Activated CD8-positive, alpha-beta T cell treated with anti-CD3 and anti-CD28 coated beads for 36 hours (primary cell): ENCODE measurements at regions not wholly inside any gene's neighbourhood (a gene's known extent, or its start where the extent isn't known, plus 50 kb on each side); places are given as distances from the start of the nearest gene placed in this dataset.

Experiments used
- ATAC-seq: fragments of 200-7000 bp; cut with Tn5 transposase; one replicate; pipeline ENCODE4 v1.10.0; 2021; ENCODE audit warnings: mild to moderate bottlenecking, moderate library complexity
- CTCF ChIA-PET: fragments of 350-600 bp; sonication (Branson Sonifier 250); formaldehyde crosslinking; loops from one replicate; lab custom pipeline; 2021; ENCODE audit warnings: antibody characterized with exemption; lab: Charles Lee
- POLR2A ChIA-PET: fragments of 350-600 bp; sonication (Branson Sonifier 250); formaldehyde crosslinking; loops from one replicate; lab custom pipeline; 2021; ENCODE audit warnings: antibody characterized with exemption; lab: Charles Lee
- DNase-seq: peaks from one replicate; pipeline ENCODE4 v3.0.0-alpha.2; 2020
- H3K27ac Mint-ChIP-seq: one replicate; pipeline ENCODE4 v1.8.0; 2021; ENCODE audit warnings: mild to moderate bottlenecking, mixed read lengths
- H3K27me3 Mint-ChIP-seq: one replicate; pipeline ENCODE4 v1.8.0; 2021; ENCODE audit warnings: mixed read lengths
- H3K36me3 Mint-ChIP-seq: one replicate; pipeline ENCODE4 v1.8.0; 2021; ENCODE audit warnings: low read depth, mixed read lengths
- H3K4me1 Mint-ChIP-seq: one replicate; pipeline ENCODE4 v1.8.0; 2021; ENCODE audit warnings: low read depth, mixed read lengths
- H3K4me3 Mint-ChIP-seq: one replicate; pipeline ENCODE4 v1.8.0; 2021; ENCODE audit warnings: mild to moderate bottlenecking, moderate library complexity, mixed read lengths
- H3K9me3 Mint-ChIP-seq: one replicate; pipeline ENCODE4 v1.8.0; 2021; ENCODE audit warnings: mixed read lengths
- CTCF ChIP-seq: fragments of 200-600 bp; IDR thresholded peaks from one replicate; pipeline ENCODE4 v1.8.0; 2022; ENCODE audit warnings: antibody characterized with exemption, mild to moderate bottlenecking
- intact Hi-C: fragments of 100-400 bp; cut with micrococcal nuclease; formaldehyde crosslinking; loops from one replicate; pipeline ENCODE4 v1.10.0; 2022

- TF ChIP-seq CTCF = no peak
Measured at GRCh38 chr17:11074451-11074850, 166.6 kb upstream of the SHISA6 start.

GRCh38 chr17:11056926-11057325, 184.1 kb upstream of the SHISA6 start:
- no peak overlapping the region for H3K4me3 Mint-ChIP-seq
- POLR2A ChIA-PET = no interaction called here
- intact Hi-C loops = no loop called here
- no peak for ATAC-seq
- H3K27ac Mint-ChIP-seq = no peak overlapping the region
- H3K9me3 Mint-ChIP-seq = peaks cover 3% of the 10 kb centered on the region
- no peak for DNase-seq
- no peaks in the 10 kb centered on the region for H3K36me3 Mint-ChIP-seq
- H3K4me1 Mint-ChIP-seq = no peaks in the 10 kb centered on the region
- peaks cover 7% of the 10 kb centered on the region for H3K27me3 Mint-ChIP-seq
- no peak for TF ChIP-seq CTCF
- CTCF ChIA-PET = no interaction called here

More at GRCh38 chr17:11074451-11074850, 166.6 kb upstream of the SHISA6 start:
- ChIA-PET CTCF (interaction anchor here (0.6 kb wide), 1 partner anchor 295 kb away, joined by 3 read pairs; no protein-coding TSS in a partner anchor), POLR2A (no interaction called here)
- Mint-ChIP-seq H3K36me3 (no peaks in the 10 kb centered on the region), H3K4me1 (no peaks in the 10 kb centered on the region), H3K27me3 (peaks cover 1% of the 10 kb centered on the region), H3K27ac (no peak overlapping the region), H3K9me3 (peaks cover 9% of the 10 kb centered on the region), H3K4me3 (no peak overlapping the region)
- intact Hi-C loops = no loop called here
- DNase-seq (no peak), ATAC-seq (no peak)

- Mint-ChIP-seq H3K4me1 (no peaks in the 10 kb centered on the region), H3K9me3 (peaks cover 1% of the 10 kb centered on the region), H3K4me3 (no peak overlapping the region), H3K27me3 (peaks cover 7% of the 10 kb centered on the region), H3K36me3 (no peaks in the 10 kb centered on the region), H3K27ac (no peak overlapping the region)
- DNase-seq = no peak
- intact Hi-C loops = no loop called here
- ChIA-PET POLR2A (interaction anchor here (0.7 kb wide), 1 partner anchor 494 kb away, joined by 3 read pairs; no protein-coding TSS in a partner anchor), CTCF (no interaction called here)
- no peak for ATAC-seq
- no peak for TF ChIP-seq CTCF
Measured at GRCh38 chr17:11053846-11054245, 187.2 kb upstream of the SHISA6 start.

GRCh38 chr17:11049539-11049938, 191.5 kb upstream of the SHISA6 start:
- Mint-ChIP-seq H3K36me3 (no peaks in the 10 kb centered on the region), H3K9me3 (peaks cover 3% of the 10 kb centered on the region), H3K27me3 (no peaks in the 10 kb centered on the region), H3K27ac (no peak overlapping the region), H3K4me1 (no peaks in the 10 kb centered on the region), H3K4me3 (no peak overlapping the region)
- no peak for TF ChIP-seq CTCF
- intact Hi-C loops = no loop called here
- POLR2A ChIA-PET = no interaction called here
- CTCF ChIA-PET = no interaction called here
- no peak for ATAC-seq
- no peak for DNase-seq

GRCh38 chr17:11047228-11047627, 193.8 kb upstream of the SHISA6 start:
- ChIA-PET POLR2A (no interaction called here), CTCF (no interaction called here)
- H3K9me3 Mint-ChIP-seq = peaks cover 3% of the 10 kb centered on the region
- ATAC-seq (no peak), DNase-seq (no peak)
- H3K36me3 Mint-ChIP-seq = no peaks in the 10 kb centered on the region
- H3K4me1 Mint-ChIP-seq = no peaks in the 10 kb centered on the region
- H3K27me3 Mint-ChIP-seq = no peaks in the 10 kb centered on the region
- no peak for TF ChIP-seq CTCF
- no peak overlapping the region for H3K4me3 Mint-ChIP-seq
- intact Hi-C loops = no loop called here
- no peak overlapping the region for H3K27ac Mint-ChIP-seq
